H1 (cell line): ENCODE measurements at regions not wholly inside any gene's neighbourhood (a gene's known extent, or its start where the extent isn't known, plus 50 kb on each side); places are given as distances from the start of the nearest gene placed in this dataset.

Experiments used
- BCL11A ChIP-seq, 2 experiments: IDR thresholded peaks; one replicate each; pipeline ENCODE4 v1.6.1; 2011; ENCODE audit warnings: low read depth in 2 of 2, low read length in 2 of 2, mild to moderate bottlenecking in 2 of 2
- CHD1 ChIP-seq: IDR thresholded peaks from 2 replicates; pipeline ENCODE4 v1.6.1; 2012; ENCODE audit warnings: low read depth, low read length, improper control_type of control experiment
- CHD2 ChIP-seq: IDR thresholded peaks from 2 replicates; pipeline ENCODE4 v1.6.1; 2012; ENCODE audit warnings: low read length, improper control_type of control experiment
- CREB1 ChIP-seq: IDR thresholded peaks from 2 replicates; pipeline ENCODE4 v1.6.1; 2012; ENCODE audit warnings: inconsistent platforms
- EZH2 ChIP-seq: fragments of 200-600 bp; sonication (generic); IDR thresholded peaks from 2 replicates; pipeline ENCODE4 v1.7.1; 2012; ENCODE audit warnings: low read depth, mild to moderate bottlenecking, moderate library complexity, low read length, inconsistent platforms; ENCODE audit not compliant: severe bottlenecking
- GABPA ChIP-seq: IDR thresholded peaks from 2 replicates; pipeline ENCODE4 v1.6.1; 2011; ENCODE audit warnings: mild to moderate bottlenecking, low read length, moderate library complexity, borderline replicate concordance; ENCODE audit not compliant: insufficient read depth
- GTF2F1 ChIP-seq: IDR thresholded peaks from 2 replicates; pipeline ENCODE4 v1.6.1; 2012; ENCODE audit warnings: low read depth, low read length, improper control_type of control experiment, borderline replicate concordance
- JUND ChIP-seq: IDR thresholded peaks from 2 replicates; pipeline ENCODE4 v1.6.1; 2011; ENCODE audit warnings: mild to moderate bottlenecking, improper control_type of control experiment, low read length
- KDM1A ChIP-seq: fragments of 200-600, 300-600 bp; sonication (generic); IDR thresholded peaks from 2 replicates; pipeline ENCODE4 v1.7.1; 2016; ENCODE audit warnings: mild to moderate bottlenecking, low read length, borderline replicate concordance
- MAX ChIP-seq: IDR thresholded peaks from 2 replicates; pipeline ENCODE4 v1.6.1; 2012; ENCODE audit warnings: inconsistent platforms
- RNF2 ChIP-seq: fragments of 200-900, 300-1000 bp; sonication (generic); IDR thresholded peaks from 2 replicates; pipeline ENCODE4 v1.7.1; 2016; ENCODE audit warnings: borderline replicate concordance, low read depth, mild to moderate bottlenecking, antibody characterized with exemption, low read length; ENCODE audit not compliant: poor library complexity, severe bottlenecking; ENCODE audit errors: missing control alignments
- SAP30 ChIP-seq: fragments of 300-600 bp; sonication (generic); IDR thresholded peaks from 2 replicates; pipeline ENCODE4 v1.7.1; 2012; ENCODE audit warnings: low read length, moderate library complexity, mild to moderate bottlenecking, inconsistent platforms; ENCODE audit not compliant: insufficient read depth, insufficient replicate concordance
- SIRT6 ChIP-seq: IDR thresholded peaks from one replicate; pipeline ENCODE4 v1.7.1; 2012; ENCODE audit warnings: low read length, inconsistent platforms
- SRF ChIP-seq: IDR thresholded peaks from 2 replicates; pipeline ENCODE4 v1.6.1; 2011; ENCODE audit warnings: mild to moderate bottlenecking, low read depth, low read length, moderate library complexity
- TAF7 ChIP-seq: optimal IDR thresholded peaks from 2 replicates; pipeline ENCODE3; 2011; ENCODE audit warnings: low read depth, mild to moderate bottlenecking, inconsistent platforms, low read length, moderate library complexity, borderline replicate concordance
- YY1 ChIP-seq: IDR thresholded peaks from 2 replicates; pipeline ENCODE4 v1.6.1; 2011; ENCODE audit warnings: low read depth, mild to moderate bottlenecking, low read length
- ZNF274 ChIP-seq: IDR thresholded peaks from 2 replicates; pipeline ENCODE4 v1.7.0; 2012; ENCODE audit warnings: low read length, borderline replicate concordance; ENCODE audit errors: extremely low read depth

- no peak for TF ChIP-seq CREB1
- no peak for TF ChIP-seq SAP30
- TF ChIP-seq EZH2 = no peak
- TF ChIP-seq CHD1 = no peak
- no peak for TF ChIP-seq JUND
- no peak for TF ChIP-seq MAX
- TF ChIP-seq SRF = no peak
- TF ChIP-seq CHD2 = no peak
- TF ChIP-seq TAF7 = no peak
- TF ChIP-seq ZNF274 = no peak
- no peak; the same call in 1 of the 2 replicates for TF ChIP-seq KDM1A
- TF ChIP-seq RNF2 = no peak
- no peak for TF ChIP-seq GTF2F1
- no peak for TF ChIP-seq SIRT6
- no peak for TF ChIP-seq GABPA
- no peak for TF ChIP-seq BCL11A (IDR thresholded peaks at IDR 0.05; ENCODE audit: low read depth in 2 of 2, low read length in 2 of 2)
- TF ChIP-seq YY1 = no peak
These were observed 384.4 kb upstream of the JARID2 start (continued) for GRCh38 chr6:14861491-14861943.
